Body of pancreas (tissue), 4 donors: ENCODE measurements at regions not wholly inside any gene's neighbourhood (a gene's known extent, or its start where the extent isn't known, plus 50 kb on each side); places are given as distances from the start of the nearest gene placed in this dataset.

Source experiments
- POLR2A ChIP-seq, 3 donors: fragments of 450-650 bp; IDR thresholded peaks; one replicate each; pipeline ENCODE4 v1.6.1; 2016; ENCODE audit warnings: antibody characterized with exemption in 3 of 3, mild to moderate bottlenecking in 2 of 3
- TF ChIP-seq, protein P1 (sequence below), 7 experiments: fragments of 450-650 bp in 4 of 7; fragments of 200-600 bp in 3 of 7; sonication (generic) in 3 of 7; IDR thresholded peaks; one replicate each; pipeline ENCODE4 v1.5.1; 2016 to 2019; ENCODE audit warnings: antibody characterized with exemption in 7 of 7

GRCh38 chr17:22202702-22203101 is 510.4 kb downstream of the KCNJ18 start:
- TF ChIP-seq, protein P1, sequence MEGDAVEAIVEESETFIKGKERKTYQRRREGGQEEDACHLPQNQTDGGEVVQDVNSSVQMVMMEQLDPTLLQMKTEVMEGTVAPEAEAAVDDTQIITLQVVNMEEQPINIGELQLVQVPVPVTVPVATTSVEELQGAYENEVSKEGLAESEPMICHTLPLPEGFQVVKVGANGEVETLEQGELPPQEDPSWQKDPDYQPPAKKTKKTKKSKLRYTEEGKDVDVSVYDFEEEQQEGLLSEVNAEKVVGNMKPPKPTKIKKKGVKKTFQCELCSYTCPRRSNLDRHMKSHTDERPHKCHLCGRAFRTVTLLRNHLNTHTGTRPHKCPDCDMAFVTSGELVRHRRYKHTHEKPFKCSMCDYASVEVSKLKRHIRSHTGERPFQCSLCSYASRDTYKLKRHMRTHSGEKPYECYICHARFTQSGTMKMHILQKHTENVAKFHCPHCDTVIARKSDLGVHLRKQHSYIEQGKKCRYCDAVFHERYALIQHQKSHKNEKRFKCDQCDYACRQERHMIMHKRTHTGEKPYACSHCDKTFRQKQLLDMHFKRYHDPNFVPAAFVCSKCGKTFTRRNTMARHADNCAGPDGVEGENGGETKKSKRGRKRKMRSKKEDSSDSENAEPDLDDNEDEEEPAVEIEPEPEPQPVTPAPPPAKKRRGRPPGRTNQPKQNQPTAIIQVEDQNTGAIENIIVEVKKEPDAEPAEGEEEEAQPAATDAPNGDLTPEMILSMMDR (IDR thresholded peaks at IDR 0.05): no peak
- no peak for TF ChIP-seq POLR2A (IDR thresholded peaks at IDR 0.05)
